DND-41 (cell line): ENCODE measurements at regions not wholly inside any gene's neighbourhood (a gene's known extent, or its start where the extent isn't known, plus 50 kb on each side); places are given as distances from the start of the nearest gene placed in this dataset.

Experiments used
- CTCF ChIP-seq: IDR thresholded peaks from 2 replicates; pipeline ENCODE4 v1.5.1; 2012; ENCODE audit warnings: borderline replicate concordance, low read length, moderate library complexity, mild to moderate bottlenecking; ENCODE audit not compliant: poor library complexity, severe bottlenecking; ENCODE audit errors: extremely low read depth
- EZH2 ChIP-seq: IDR thresholded peaks from 3 replicates; pipeline ENCODE4 v1.6.1; 2012; ENCODE audit warnings: borderline replicate concordance, low read depth, mild to moderate bottlenecking, moderate library complexity, low read length, inconsistent platforms; ENCODE audit not compliant: severe bottlenecking

- TF ChIP-seq CTCF (no peak), EZH2 (no peak)
Observed at GRCh38 chr12:111150921-111151840, 217.7 kb downstream of the PHETA1 start.
